ENCODE measurements at regions not wholly inside any gene's neighbourhood (a gene's known extent, or its start where the extent isn't known, plus 50 kb on each side); places are given as distances from the start of the nearest gene placed in this dataset.

DNA sequence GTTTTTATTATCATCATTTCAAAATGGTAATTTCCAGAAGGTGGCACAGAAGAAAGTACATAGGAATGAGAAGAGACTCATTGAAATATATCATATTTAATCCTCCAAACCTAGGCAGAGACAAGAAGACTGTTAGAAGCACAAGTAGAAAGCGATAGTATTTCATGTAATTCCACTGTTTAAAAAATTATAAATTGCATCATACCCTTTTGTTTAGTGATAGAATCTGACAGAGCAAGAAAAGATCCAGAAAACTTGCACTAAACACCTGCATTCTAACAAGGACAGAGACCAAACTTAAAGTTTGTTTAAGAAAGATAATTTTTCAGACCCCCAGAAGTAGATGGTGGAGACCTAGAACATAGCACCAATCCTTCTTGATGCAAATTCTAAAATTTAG lies 56.9 kb upstream of the CD96 start:
- TF ChIP-seq, protein P1, sequence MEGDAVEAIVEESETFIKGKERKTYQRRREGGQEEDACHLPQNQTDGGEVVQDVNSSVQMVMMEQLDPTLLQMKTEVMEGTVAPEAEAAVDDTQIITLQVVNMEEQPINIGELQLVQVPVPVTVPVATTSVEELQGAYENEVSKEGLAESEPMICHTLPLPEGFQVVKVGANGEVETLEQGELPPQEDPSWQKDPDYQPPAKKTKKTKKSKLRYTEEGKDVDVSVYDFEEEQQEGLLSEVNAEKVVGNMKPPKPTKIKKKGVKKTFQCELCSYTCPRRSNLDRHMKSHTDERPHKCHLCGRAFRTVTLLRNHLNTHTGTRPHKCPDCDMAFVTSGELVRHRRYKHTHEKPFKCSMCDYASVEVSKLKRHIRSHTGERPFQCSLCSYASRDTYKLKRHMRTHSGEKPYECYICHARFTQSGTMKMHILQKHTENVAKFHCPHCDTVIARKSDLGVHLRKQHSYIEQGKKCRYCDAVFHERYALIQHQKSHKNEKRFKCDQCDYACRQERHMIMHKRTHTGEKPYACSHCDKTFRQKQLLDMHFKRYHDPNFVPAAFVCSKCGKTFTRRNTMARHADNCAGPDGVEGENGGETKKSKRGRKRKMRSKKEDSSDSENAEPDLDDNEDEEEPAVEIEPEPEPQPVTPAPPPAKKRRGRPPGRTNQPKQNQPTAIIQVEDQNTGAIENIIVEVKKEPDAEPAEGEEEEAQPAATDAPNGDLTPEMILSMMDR (conservative IDR thresholded peaks at IDR 0.05) = no peak
- TF ChIP-seq ZFX (IDR thresholded peaks at IDR 0.05) = no peak
